ENCODE measurements at regions not wholly inside any gene's neighbourhood (a gene's known extent, or its start where the extent isn't known, plus 50 kb on each side); places are given as distances from the start of the nearest gene placed in this dataset.

GRCh38 chr18:24831871-24832665, 371.6 kb downstream of the HRH4 start:
- Mint-ChIP-seq H3K27me3 (ENCODE audit: unreplicated experiment) (peaks cover 22% of the 10 kb centered on the region), H3K9me3 (ENCODE audit: unreplicated experiment) (no peaks in the 10 kb centered on the region), H3K27ac (ENCODE audit: unreplicated experiment) (no peak overlapping the region), H3K36me3 (ENCODE audit: unreplicated experiment) (no peaks in the 10 kb centered on the region), H3K4me1 (ENCODE audit: unreplicated experiment) (no peaks in the 10 kb centered on the region), H3K4me3 (ENCODE audit: unreplicated experiment) (no peak overlapping the region)
- no peak for DNase-seq (ENCODE audit: extremely low spot score, unreplicated experiment)
- no peak for TF ChIP-seq CTCF (IDR thresholded peaks at IDR 0.05)

- DNase-seq (ENCODE audit: extremely low spot score, unreplicated experiment): no peak
- Mint-ChIP-seq H3K9me3 (ENCODE audit: unreplicated experiment) (no peaks in the 10 kb centered on the region), H3K27me3 (ENCODE audit: unreplicated experiment) (peaks cover 12% of the 10 kb centered on the region), H3K36me3 (ENCODE audit: unreplicated experiment) (no peaks in the 10 kb centered on the region), H3K4me3 (ENCODE audit: unreplicated experiment) (no peak overlapping the region), H3K4me1 (ENCODE audit: unreplicated experiment) (no peaks in the 10 kb centered on the region), H3K27ac (ENCODE audit: unreplicated experiment) (no peak overlapping the region)
- TF ChIP-seq CTCF (IDR thresholded peaks at IDR 0.05): no peak
These were observed 375.3 kb downstream of the HRH4 start for GRCh38 chr18:24835751-24836150.

- TF ChIP-seq CTCF (IDR thresholded peaks at IDR 0.05): no peak
- no peak overlapping the region for H3K27ac Mint-ChIP-seq (ENCODE audit: unreplicated experiment)
- no peaks in the 10 kb centered on the region for H3K9me3 Mint-ChIP-seq (ENCODE audit: unreplicated experiment)
- no peaks in the 10 kb centered on the region for H3K36me3 Mint-ChIP-seq (ENCODE audit: unreplicated experiment)
- no peak for DNase-seq (ENCODE audit: extremely low spot score, unreplicated experiment)
- peaks cover 8% of the 10 kb centered on the region for H3K27me3 Mint-ChIP-seq (ENCODE audit: unreplicated experiment)
- no peaks in the 10 kb centered on the region for H3K4me1 Mint-ChIP-seq (ENCODE audit: unreplicated experiment)
- H3K4me3 Mint-ChIP-seq (ENCODE audit: unreplicated experiment): no peak overlapping the region
These were observed 376.6 kb downstream of the HRH4 start for GRCh38 chr18:24837066-24837465.

- Mint-ChIP-seq H3K27me3 (ENCODE audit: unreplicated experiment) (peaks cover 4% of the 10 kb centered on the region), H3K4me3 (ENCODE audit: unreplicated experiment) (no peak overlapping the region), H3K9me3 (ENCODE audit: unreplicated experiment) (peaks cover 4% of the 10 kb centered on the region), H3K36me3 (ENCODE audit: unreplicated experiment) (no peaks in the 10 kb centered on the region), H3K27ac (ENCODE audit: unreplicated experiment) (no peak overlapping the region), H3K4me1 (ENCODE audit: unreplicated experiment) (no peaks in the 10 kb centered on the region)
- no peak for TF ChIP-seq CTCF (IDR thresholded peaks at IDR 0.05)
- DNase-seq (ENCODE audit: extremely low spot score, unreplicated experiment): no peak
These were observed 379.6 kb downstream of the HRH4 start for GRCh38 chr18:24840051-24840450.

GRCh38 chr18:24840640-24841039, 380.2 kb downstream of the HRH4 start:
- no peak overlapping the region for H3K27ac Mint-ChIP-seq (ENCODE audit: unreplicated experiment)
- no peak for TF ChIP-seq CTCF (IDR thresholded peaks at IDR 0.05)
- no peaks in the 10 kb centered on the region for H3K36me3 Mint-ChIP-seq (ENCODE audit: unreplicated experiment)
- peaks cover 4% of the 10 kb centered on the region for H3K9me3 Mint-ChIP-seq (ENCODE audit: unreplicated experiment)
- no peak for DNase-seq (ENCODE audit: extremely low spot score, unreplicated experiment)
- no peak overlapping the region for H3K4me3 Mint-ChIP-seq (ENCODE audit: unreplicated experiment)
- no peaks in the 10 kb centered on the region for H3K4me1 Mint-ChIP-seq (ENCODE audit: unreplicated experiment)
- peaks cover 8% of the 10 kb centered on the region for H3K27me3 Mint-ChIP-seq (ENCODE audit: unreplicated experiment)

All from osteocyte (in vitro differentiated cells).